C4-2B (cell line): ENCODE measurements at regions not wholly inside any gene's neighbourhood (a gene's known extent, or its start where the extent isn't known, plus 50 kb on each side); places are given as distances from the start of the nearest gene placed in this dataset.

ENCODE experiments used
- H3K27ac ChIP-seq: fragments of 450-650 bp; 2 replicates; pipeline ENCODE4 v1.5.1; 2017
- CTCF ChIP-seq: fragments of 450-650 bp; conservative IDR thresholded peaks from 2 replicates; pipeline ENCODE4 v1.5.1; 2017; ENCODE audit warnings: mild to moderate bottlenecking
- ZFX ChIP-seq: fragments of 450-650 bp; IDR thresholded peaks from 2 replicates; pipeline ENCODE4 v1.6.1; 2017

GRCh38 chr20:20938599-20938998, 167.6 kb downstream of the LINC00237 start:
- no peak for TF ChIP-seq CTCF

DNA sequence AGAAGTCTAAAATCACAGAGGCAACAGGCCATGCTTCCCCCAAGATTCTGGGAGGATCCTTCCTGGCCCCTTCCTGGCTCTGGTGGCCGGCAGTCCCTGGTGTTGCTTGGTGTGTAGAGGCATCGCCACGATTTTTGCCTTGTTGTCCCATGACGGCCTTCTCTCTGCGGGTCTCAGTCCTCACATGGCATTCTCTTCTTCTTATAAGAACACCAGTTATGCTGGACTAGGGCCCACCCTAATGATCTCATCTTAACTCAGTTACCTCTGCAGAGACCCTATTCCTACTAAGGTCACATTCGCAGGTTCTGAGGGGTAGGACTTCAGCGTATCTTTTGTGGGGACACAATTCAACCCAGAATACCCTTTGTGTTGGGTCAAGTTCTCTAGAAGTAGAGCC, 168.0 kb downstream of the LINC00237 start:
- TF ChIP-seq CTCF (no peak), ZFX (no peak)
- H3K27ac ChIP-seq, result no peak overlapping the region

More at GRCh38 chr20:20938599-20938998, 167.6 kb downstream of the LINC00237 start:
- no peak overlapping the region for H3K27ac ChIP-seq

DNA sequence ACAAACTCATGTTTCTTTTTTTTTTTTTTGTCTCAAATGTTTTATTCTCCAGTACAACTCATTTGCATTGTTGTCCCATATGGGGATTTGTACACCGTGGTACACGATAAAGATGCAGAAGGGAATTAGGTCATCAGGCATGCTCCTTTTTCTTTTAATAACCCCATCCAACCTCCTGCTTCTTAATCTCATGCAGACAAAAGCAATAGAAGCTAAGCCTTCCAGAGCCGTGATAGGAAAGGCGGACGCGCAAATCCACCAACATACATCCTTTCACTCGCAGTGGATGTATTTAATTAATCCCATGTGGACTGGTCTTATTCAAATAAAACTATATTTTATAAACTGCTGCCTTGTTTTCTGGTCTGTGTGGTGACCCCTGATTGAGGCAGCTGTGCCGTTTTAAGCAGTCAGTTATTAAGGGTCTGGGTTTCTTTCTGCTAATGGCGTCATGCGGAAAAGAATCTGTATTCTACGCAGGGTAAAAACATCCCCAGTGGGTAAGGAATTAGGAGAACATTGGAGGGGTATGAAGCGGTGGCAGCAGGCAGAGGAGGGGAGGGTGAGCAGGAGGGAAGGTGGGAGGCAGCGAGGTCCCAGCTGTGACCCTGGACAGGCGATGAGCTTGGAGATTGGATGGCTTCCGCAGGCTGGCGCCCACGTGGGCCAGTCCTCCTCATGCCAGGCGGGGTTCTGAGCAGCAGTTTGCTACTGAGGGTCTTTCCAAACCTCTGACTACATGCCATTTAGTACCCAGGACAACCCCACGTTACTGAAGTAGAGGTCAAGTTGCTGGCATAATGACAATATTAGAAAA, 172.8 kb downstream of the LINC00237 start:
- no peak overlapping the region for H3K27ac ChIP-seq

GRCh38 chr20:20932156-20932555, 174.0 kb downstream of the LINC00237 start:
- no peak overlapping the region for H3K27ac ChIP-seq
- TF ChIP-seq ZFX, result no peak
- TF ChIP-seq CTCF, result no peak

More for the DNA sequence above, 172.8 kb downstream of the LINC00237 start:
- TF ChIP-seq CTCF (no peak), ZFX (no peak)

- no peak overlapping the region for H3K27ac ChIP-seq
- TF ChIP-seq ZFX (no peak), CTCF (no peak)
Measured at GRCh38 chr20:20931632-20932031, 174.5 kb downstream of the LINC00237 start.

DNA sequence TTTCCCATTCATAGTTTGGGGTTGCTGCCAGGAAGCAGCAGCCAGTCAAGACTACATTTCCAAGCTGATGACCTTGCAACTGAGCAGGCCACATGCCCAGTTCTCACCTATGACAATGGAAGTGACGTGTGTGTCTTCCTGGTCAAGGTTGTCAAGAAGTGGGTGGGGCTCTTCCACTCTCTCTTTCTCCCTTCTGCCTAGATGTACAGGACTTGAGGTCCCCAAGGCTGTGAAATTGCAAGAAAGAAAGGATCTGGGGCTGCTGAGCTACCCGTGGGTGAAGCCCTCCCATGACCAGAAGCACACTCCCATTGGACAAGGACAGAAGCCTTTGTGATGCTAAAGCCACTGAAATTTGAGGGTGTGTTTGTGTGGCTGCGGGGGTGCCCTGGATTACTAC, 175.1 kb downstream of the LINC00237 start:
- H3K27ac ChIP-seq, result no peak overlapping the region
- TF ChIP-seq CTCF (no peak), ZFX (no peak)

GRCh38 chr20:20930500-20930899, 175.7 kb downstream of the LINC00237 start:
- TF ChIP-seq ZFX (no peak), CTCF (no peak)
- H3K27ac ChIP-seq, result no peak overlapping the region
